HG02571 (cell line): ENCODE measurements at regions not wholly inside any gene's neighbourhood (a gene's known extent, or its start where the extent isn't known, plus 50 kb on each side); places are given as distances from the start of the nearest gene placed in this dataset.

Source experiments
- ATAC-seq: cut with Tn5 transposase; IDR thresholded peaks from one replicate; pipeline ENCODE4 v1.9.1; 2021; ENCODE audit warnings: mild to moderate bottlenecking, moderate library complexity; ENCODE audit not compliant: unreplicated experiment

DNA sequence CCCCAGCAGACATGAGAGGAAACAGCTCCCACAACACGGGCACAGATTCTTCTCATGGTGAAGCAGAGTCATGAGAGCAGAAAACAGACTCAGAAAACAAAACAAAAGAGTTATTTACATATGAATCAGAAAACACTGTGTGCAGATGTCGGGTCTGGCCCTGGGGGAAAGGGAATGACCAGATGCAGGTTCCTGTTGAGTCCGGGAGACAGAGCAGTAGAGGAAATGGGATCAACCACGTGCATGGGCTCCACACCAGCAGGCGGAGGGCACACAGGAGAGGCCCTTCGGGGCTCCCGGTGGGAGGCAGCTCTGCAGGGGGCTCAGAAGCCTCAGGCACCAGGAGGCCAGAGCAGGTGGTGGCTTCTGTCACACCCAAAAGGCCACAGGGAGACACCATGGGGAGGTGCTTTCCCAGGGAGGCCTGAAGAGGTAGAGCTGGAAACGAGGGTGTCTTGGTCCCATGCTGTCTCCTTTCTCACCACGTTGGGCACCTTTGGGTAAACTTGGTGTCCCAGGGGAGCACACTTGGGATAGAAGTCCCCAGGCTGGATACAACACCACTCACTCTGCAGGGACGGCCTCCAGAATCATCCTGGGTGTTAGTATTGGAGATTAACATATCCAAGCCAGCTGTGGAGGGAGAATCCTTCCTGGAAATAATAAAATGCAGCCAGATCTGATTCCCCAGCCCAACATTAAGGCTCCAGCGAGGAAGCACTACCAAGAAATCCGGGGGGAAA is 764.7 kb downstream of the BRD1 start:
- ATAC-seq: no peak

DNA sequence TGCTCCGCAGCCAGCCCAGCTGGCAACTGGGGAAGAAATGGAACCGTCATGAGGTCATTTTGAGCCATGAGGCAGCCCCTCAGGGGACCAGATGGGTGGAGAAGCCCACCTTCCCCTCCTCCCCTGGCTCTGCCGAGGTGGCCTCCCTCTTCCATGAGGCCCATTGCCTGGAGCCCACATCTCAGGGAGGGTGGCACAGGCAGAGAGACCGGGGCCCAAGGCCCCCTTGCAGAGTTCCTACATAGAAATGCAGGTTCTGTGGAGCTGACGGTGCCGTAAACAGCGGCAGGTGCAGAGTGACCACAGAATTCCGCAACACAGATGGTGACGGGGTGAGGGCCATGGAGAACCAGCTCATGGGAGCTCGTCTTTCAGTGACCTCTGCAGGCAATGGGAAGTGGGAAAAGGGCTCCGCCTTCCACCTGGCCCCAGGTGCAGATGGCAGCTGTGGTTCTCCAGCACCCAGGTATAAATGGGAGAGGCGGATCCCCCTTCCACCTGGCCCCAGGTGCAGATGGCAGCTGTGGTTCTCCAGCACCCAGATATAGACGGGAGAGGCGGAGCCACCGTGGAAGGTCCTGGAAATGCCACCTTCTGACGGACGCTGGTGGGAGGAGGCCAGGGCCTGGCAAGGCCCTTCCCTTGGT is 765.4 kb downstream of the BRD1 start:
- no peak for ATAC-seq

DNA sequence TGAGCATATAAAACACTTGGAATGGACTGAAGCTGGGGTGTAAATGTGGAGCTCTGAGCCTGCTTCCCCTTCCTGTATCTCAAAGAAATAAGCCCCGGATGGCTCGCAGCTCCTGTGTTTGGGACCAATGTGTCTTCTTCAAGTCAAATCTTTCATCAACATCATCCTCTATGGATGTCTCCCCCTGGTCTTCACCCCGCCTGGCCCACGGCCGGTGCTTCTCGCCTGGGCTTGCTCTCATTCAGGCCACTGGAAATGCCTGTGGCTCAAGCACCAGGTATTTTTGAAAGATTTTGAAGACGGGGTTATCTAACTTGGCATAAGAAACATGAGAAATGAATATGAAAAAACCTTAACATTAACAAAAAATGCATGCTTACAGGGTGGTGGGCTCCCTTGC is 769.8 kb downstream of the BRD1 start:
- no peak for ATAC-seq

- ATAC-seq: no peak
These were observed 771.4 kb downstream of the BRD1 start for GRCh38 chr22:49056301-49056700.

- ATAC-seq: no peak
These were observed 772.3 kb downstream of the BRD1 start for GRCh38 chr22:49055406-49055805.

DNA sequence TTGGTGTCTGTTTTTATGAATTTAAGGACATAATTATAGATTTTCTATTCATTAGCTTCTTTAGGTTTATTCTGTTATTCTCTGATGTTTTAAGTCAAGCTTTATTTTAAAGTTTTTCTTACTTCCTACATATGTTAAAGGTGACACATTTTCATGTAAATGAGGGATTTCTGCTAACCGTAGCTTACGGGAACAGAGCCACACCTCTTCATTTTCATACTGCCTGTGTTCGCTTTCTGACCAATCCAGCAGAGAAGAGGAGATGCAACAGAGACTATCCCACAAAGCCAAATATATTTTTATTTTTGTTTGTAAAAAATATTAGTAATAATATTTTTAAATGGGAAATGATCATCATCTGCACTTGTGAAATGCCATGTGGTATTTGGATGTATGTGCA is 774.1 kb downstream of the BRD1 start:
- ATAC-seq: no peak

GRCh38 chr22:49052560-49052959 is 775.1 kb downstream of the BRD1 start:
- no peak for ATAC-seq

- ATAC-seq: no peak
These were observed 775.6 kb downstream of the BRD1 start for GRCh38 chr22:49052023-49052538.

DNA sequence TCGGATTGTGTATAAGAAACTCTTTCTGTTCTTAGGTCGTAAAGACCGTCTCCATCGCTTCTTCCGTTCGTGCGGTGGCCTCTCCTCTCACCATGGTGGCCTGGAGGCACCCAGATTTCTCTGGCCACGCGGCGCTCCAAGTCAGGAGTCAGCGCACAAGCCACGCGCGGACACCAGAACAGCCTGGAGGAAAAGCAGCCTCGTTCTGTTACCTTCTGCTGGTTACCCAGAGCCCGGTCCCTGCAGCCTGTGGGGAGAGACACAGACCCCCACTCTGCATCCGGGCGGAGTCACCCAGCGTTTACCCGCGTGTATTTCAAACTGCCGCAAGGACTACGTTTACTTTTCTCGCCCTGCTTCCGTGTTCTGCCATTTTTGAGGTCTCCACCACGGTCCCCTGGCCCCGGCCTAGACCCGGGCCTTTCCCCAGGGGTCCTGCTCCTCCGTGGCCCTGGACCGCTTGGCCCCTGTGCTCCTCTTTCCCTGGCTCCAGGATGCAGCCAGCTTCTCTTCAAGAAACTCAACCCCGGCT is 776.1 kb downstream of the BRD1 start:
- no peak for ATAC-seq

DNA sequence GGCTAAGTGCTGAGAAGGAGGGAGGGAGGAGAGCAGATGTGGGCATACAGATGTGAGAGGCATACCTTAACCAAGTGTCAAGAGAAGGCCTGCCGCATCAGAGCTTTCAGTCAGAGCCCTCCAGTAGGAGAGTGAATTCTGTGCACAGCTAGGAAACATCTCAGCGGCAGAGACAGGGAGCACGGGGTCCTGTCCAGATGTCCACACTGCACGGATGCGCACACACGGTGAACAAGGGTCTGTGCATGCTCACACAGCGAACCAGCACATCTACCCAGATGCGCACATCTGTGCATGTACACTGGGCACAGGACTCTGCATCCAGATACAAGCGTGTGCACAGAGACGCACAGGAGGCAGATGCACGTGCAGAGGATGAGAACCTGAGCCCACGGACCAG is 778.0 kb downstream of the BRD1 start:
- ATAC-seq: no peak

GRCh38 chr22:49048591-49048990 is 779.1 kb downstream of the BRD1 start:
- ATAC-seq: no peak

DNA sequence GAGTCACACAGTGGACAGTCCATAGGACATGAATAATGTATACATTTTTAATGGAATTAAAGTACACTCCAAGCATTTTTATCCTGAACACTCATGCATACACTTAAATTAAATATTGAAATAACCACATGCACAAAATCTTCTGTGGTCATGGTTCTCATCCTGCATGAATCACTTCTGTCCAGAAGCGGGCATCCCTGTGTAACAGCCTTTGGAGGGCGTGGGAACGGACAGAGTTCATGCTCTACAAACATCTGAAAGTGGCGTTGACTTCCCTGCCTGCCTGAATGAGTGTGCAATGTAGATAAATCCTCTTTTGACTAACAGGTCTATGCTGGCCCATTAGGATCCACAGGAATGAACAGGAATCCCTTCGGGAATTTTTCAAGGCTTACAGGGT is 780.2 kb downstream of the BRD1 start:
- no peak for ATAC-seq

- ATAC-seq: no peak
These were observed 780.9 kb downstream of the BRD1 start for GRCh38 chr22:49046546-49047361.

GRCh38 chr22:49046000-49046545 is 781.6 kb downstream of the BRD1 start:
- ATAC-seq: no peak

GRCh38 chr22:49045276-49045675 is 782.4 kb downstream of the BRD1 start:
- ATAC-seq: no peak

GRCh38 chr22:49044776-49045175 is 782.9 kb downstream of the BRD1 start:
- ATAC-seq: no peak

GRCh38 chr22:49044091-49044490 is 783.6 kb downstream of the BRD1 start:
- no peak for ATAC-seq

DNA sequence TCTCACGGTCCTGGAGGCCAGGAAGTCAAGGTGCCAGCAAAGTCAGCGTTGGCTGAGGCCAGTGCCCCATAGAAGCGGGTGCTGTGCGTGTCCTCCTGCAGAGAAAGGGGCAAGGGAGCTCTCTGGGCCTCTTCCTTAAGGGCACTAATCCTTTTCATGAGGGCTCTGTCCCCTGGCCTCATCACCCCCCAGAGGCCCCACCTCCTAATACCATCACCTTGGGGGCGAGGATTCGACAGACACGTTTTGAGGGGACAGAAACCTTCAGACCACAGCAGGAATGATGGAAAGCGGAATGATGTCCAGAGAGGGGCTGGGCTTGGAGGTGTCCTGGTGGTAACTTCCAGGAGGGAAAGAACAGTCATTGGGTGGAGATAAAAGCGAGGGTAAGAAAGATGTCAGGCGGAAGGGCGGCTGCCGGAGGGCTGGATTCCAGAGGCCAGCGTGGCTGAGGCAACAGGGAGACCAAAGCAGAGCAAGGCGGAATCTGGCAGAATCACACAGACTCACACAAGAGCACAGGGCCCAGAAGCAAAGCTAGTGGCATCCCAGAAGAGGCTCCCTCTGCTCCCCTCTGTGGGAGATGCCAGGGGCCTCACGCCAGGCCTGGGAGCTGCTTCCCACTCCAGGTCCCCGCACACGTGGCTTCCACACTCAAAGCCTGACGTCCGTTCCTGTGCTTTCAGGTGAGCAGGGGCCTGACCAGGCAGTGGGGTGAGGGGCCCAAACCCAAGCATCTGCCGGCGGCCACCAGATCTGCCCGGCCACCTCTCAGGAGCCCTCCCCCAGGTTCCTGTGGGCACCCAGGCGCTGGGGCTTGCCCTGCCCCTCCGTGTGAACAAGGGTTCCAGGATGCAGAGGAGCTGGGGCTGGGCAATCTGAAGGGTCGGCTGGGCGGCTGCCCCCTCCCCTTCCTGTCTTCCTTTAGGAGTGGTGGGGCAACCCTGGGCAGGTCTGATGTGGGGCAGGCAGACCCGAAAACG is 784.5 kb downstream of the BRD1 start:
- ATAC-seq: no peak

DNA sequence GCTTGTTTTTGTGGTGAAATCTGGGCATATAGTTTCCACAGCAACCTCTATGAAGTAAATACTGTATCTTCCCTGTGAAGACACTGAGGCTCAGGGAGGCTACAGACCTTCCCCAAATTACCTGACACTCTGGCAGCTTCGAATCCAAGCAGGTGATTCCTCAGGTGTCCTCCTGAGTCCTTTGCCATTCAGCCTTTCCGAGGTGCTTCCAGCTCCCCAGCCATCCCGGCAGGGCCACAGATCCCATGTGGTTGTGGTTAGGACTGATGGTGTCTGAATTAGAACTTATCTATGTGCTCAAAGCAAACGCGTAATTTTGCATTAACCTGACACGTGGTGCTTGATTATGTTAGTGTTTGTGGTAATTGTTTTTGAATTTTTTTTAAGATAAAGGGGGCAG is 785.6 kb downstream of the BRD1 start:
- no peak for ATAC-seq
